HepG2 (cell line): ENCODE measurements at regions not wholly inside any gene's neighbourhood (a gene's known extent, or its start where the extent isn't known, plus 50 kb on each side); places are given as distances from the start of the nearest gene placed in this dataset.

Experiments used
- ATAC-seq: fragments of 200-7000 bp; cut with Tn5 transposase; 3 replicates; pipeline ENCODE4 v1.9.1; 2020; ENCODE audit warnings: mild to moderate bottlenecking, moderate library complexity
- BruUV-seq: library from RNA; stranded (reverse); fragments of 400-500 nt; replicated peaks from 2 replicates; lab custom pipeline; 2021; lab: Mats Ljungman, UMichigan
- CTCF ChIA-PET: fragments of 300-600 bp; formaldehyde crosslinking; extraction: SDS; loops from one replicate; lab custom pipeline; 2021; ENCODE audit warnings: low total read pairs, inconsistent platforms, low intra/inter-chr PET ratio; lab: Yijun Ruan, JAX
- POLR2A ChIA-PET: fragments of 350-600 bp; sonication (Branson Sonifier 250); formaldehyde crosslinking; loops from one replicate; lab custom pipeline; 2020; ENCODE audit warnings: antibody characterized with exemption, inconsistent platforms; lab: Yijun Ruan, JAX
- DNase-seq: peaks from one replicate; pipeline ENCODE4 v3.0.0-alpha.2; 2015; ENCODE audit warnings: low spot score
- FAIRE-seq: peaks from 3 replicates; lab custom pipeline; 2011; peaks lifted over from hg19 to GRCh38; lab: Jason Lieb, UNC
- H2AFZ ChIP-seq: one replicate; pipeline ENCODE4 v1.6.1; 2011; ENCODE audit warnings: low read length, inconsistent platforms
- H3K27ac ChIP-seq: fragments of 300-600 bp; 3 replicates; pipeline ENCODE4 v1.8.0; 2011; ENCODE audit warnings: mixed run types, mild to moderate bottlenecking, mixed read lengths, low read length, inconsistent platforms; ENCODE audit not compliant: insufficient read depth; ENCODE audit errors: extremely low read length
- H3K27me3 ChIP-seq, 2 experiments: fragments of 200-600 bp in 1 of 2; 2 replicates in 1 of 2; 3 replicates in 1 of 2; pipeline versions ENCODE4 v1.6.0 to v1.8.0; 2011; ENCODE audit warnings: low read length in 2 of 2, mild to moderate bottlenecking in 2 of 2, moderate library complexity in 2 of 2, inconsistent platforms in 1 of 2; ENCODE audit not compliant: insufficient read depth in 2 of 2, control insufficient read depth in 1 of 2
- H3K36me3 ChIP-seq, 2 experiments: fragments of 200-600 bp in 1 of 2; replicated peaks in 1 of 2; 2 replicates in 1 of 2; 3 replicates in 1 of 2; pipeline versions ENCODE4 v1.5.1 to v1.8.0; 2011; ENCODE audit warnings: low read length in 2 of 2, inconsistent platforms in 1 of 2; ENCODE audit not compliant: insufficient read depth in 2 of 2, control insufficient read depth in 1 of 2
- H3K4me1 ChIP-seq: 2 replicates; pipeline ENCODE4 v1.5.1; 2012; ENCODE audit warnings: low read length, inconsistent platforms; ENCODE audit not compliant: insufficient read depth
- H3K4me2 ChIP-seq: 2 replicates; pipeline ENCODE4 v1.6.0; 2011; ENCODE audit warnings: low read depth, low read length, inconsistent platforms
- H3K4me3 ChIP-seq, 3 experiments: fragments of 200-600 bp in 1 of 3; sonication (generic), shearing (Covaris generic) in 1 of 3; replicated peaks in 1 of 3; 2 replicates each; pipeline ENCODE4 v1.5.1; 2011 to 2016; ENCODE audit warnings: low read length in 3 of 3, inconsistent platforms in 2 of 3, low read depth in 2 of 3, mild to moderate bottlenecking in 2 of 3, control low read depth in 1 of 3, mixed read lengths in 1 of 3; ENCODE audit not compliant: insufficient read depth in 1 of 3
- H3K79me2 ChIP-seq: one replicate; pipeline ENCODE4 v1.6.1; 2011; ENCODE audit warnings: low read length, inconsistent platforms; ENCODE audit not compliant: insufficient read depth
- H3K9ac ChIP-seq: 2 replicates; pipeline ENCODE4 v1.6.0; 2011; ENCODE audit warnings: mild to moderate bottlenecking, low read depth, low read length, inconsistent platforms; ENCODE audit not compliant: insufficient read depth
- H3K9me3 ChIP-seq: 2 replicates; pipeline ENCODE4 v1.5.1; 2012; ENCODE audit warnings: mild to moderate bottlenecking, low read length
- H4K20me1 ChIP-seq: 2 replicates; pipeline ENCODE4 v1.6.0; 2011; ENCODE audit warnings: inconsistent platforms, mild to moderate bottlenecking, low read length, moderate library complexity; ENCODE audit not compliant: insufficient read depth
- CREB1 ChIP-seq, 2 experiments: fragments of 450-650 bp in 1 of 2; IDR thresholded peaks; 2 replicates each; pipeline ENCODE4 v1.6.1; 2016 to 2017; ENCODE audit warnings: control low read depth in 1 of 2, mild to moderate bottlenecking in 1 of 2, missing compliant biosample characterization in 1 of 2, missing genetic modification characterization in 1 of 2
- ETV5 ChIP-seq: IDR thresholded peaks from 2 replicates; pipeline ENCODE4 v1.6.1; 2018; ENCODE audit warnings: missing biosample characterization, missing genetic modification reagents, inconsistent platforms, borderline replicate concordance
- HNRNPK ChIP-seq: fragments of 200-400 bp; formaldehyde crosslinking; IDR thresholded peaks from 2 replicates; pipeline ENCODE4 v1.6.1; 2018; ENCODE audit warnings: low read length, low read depth, moderate library complexity, mild to moderate bottlenecking; ENCODE audit not compliant: poor library complexity, severe bottlenecking
- KLF11 ChIP-seq: IDR thresholded peaks from 2 replicates; pipeline ENCODE4 v1.6.1; 2016; ENCODE audit warnings: missing compliant biosample characterization
- MAFF ChIP-seq: IDR thresholded peaks from 2 replicates; pipeline ENCODE4 v1.6.1; 2011; ENCODE audit warnings: low read depth, low read length, improper control_type of control experiment
- MAFK ChIP-seq, 2 experiments: IDR thresholded peaks in 1 of 2; conservative IDR thresholded peaks in 1 of 2; 2 replicates each; pipeline ENCODE4 v1.6.1; 2011; ENCODE audit warnings: improper control_type of control experiment in 2 of 2, low read length in 2 of 2
- REXO4 ChIP-seq: sonication (generic); formaldehyde crosslinking; IDR thresholded peaks from 2 replicates; pipeline ENCODE4 v1.8.0; 2022; ENCODE audit warnings: missing genetic modification reagents, mild to moderate bottlenecking, borderline replicate concordance
- TEAD2 ChIP-seq: sonication (generic); formaldehyde crosslinking; IDR thresholded peaks from 2 replicates; pipeline ENCODE4 v1.9.0; 2021; ENCODE audit warnings: missing genetic modification reagents
- ZNF329 ChIP-seq: sonication (generic); formaldehyde crosslinking; IDR thresholded peaks from 2 replicates; pipeline ENCODE4 v1.9.0; 2021; ENCODE audit warnings: low read depth, mild to moderate bottlenecking, missing genetic modification reagents
- ZNF34 ChIP-seq: sonication (generic); formaldehyde crosslinking; IDR thresholded peaks from 2 replicates; pipeline ENCODE4 v1.4.0; 2020; ENCODE audit warnings: mild to moderate bottlenecking, missing genetic modification reagents, borderline replicate concordance
- ZNF556 ChIP-seq: sonication (generic); formaldehyde crosslinking; IDR thresholded peaks from 2 replicates; pipeline ENCODE4 v1.4.0; 2020; ENCODE audit warnings: mild to moderate bottlenecking, missing genetic modification reagents, borderline replicate concordance
- ZNF746 ChIP-seq: sonication (generic); formaldehyde crosslinking; IDR thresholded peaks from 2 replicates; pipeline ENCODE4 v1.8.0; 2022; ENCODE audit warnings: mild to moderate bottlenecking, missing genetic modification reagents
- in situ Hi-C: cut with HindIII; loops from 2 replicates; pipeline ENCODE4 v1.10.0; 2017; ENCODE audit warnings: low pct_unique_long_range_greater_than_20kb; ENCODE audit not compliant: extremely low pct_ligation_motif_present
- intact Hi-C: fragments of 100-400 bp; cut with micrococcal nuclease; formaldehyde crosslinking; loops from one replicate; pipeline ENCODE4 v1.10.0; 2022; ENCODE audit not compliant: unreplicated experiment
- TF ChIP-seq, protein P1 (sequence below): fragments of 450-650 bp; IDR thresholded peaks from 2 replicates; pipeline ENCODE4 v1.6.1; 2017; ENCODE audit warnings: mild to moderate bottlenecking
- TF ChIP-seq, protein P2 (sequence below): sonication (generic); formaldehyde crosslinking; IDR thresholded peaks from 2 replicates; pipeline ENCODE4 v1.4.0; 2020; ENCODE audit warnings: mild to moderate bottlenecking, missing genetic modification reagents
- TF ChIP-seq, protein P3 (sequence below): sonication (generic); formaldehyde crosslinking; IDR thresholded peaks from 2 replicates; pipeline ENCODE4 v1.4.0; 2020; ENCODE audit warnings: mild to moderate bottlenecking, low read depth, missing genetic modification reagents
- TF ChIP-seq, protein P4 (sequence below): sonication (generic); IDR thresholded peaks from 2 replicates; pipeline ENCODE4 v1.6.1; 2016; ENCODE audit warnings: low read depth, borderline replicate concordance

DNA sequence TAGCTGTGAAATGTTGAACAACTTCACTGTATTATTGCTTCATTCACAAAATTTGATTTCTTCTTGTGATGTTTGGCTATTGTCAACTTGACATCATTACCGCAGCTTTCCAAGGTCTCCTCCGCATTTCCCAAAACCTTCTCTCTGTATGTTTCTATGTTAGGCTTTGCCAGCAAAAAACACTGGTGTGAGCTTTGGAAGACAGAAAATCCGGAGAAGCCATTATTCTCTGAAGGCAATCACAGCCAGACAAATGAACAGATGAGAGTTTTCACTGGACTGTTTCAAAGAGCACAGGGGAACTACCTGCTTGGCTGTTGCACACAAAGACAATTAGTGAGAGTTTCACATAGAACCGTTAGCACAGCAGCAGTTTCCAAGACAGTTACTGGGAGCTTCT is 609.6 kb downstream of the BRINP3 start (continued):
- TF ChIP-seq, protein P1, sequence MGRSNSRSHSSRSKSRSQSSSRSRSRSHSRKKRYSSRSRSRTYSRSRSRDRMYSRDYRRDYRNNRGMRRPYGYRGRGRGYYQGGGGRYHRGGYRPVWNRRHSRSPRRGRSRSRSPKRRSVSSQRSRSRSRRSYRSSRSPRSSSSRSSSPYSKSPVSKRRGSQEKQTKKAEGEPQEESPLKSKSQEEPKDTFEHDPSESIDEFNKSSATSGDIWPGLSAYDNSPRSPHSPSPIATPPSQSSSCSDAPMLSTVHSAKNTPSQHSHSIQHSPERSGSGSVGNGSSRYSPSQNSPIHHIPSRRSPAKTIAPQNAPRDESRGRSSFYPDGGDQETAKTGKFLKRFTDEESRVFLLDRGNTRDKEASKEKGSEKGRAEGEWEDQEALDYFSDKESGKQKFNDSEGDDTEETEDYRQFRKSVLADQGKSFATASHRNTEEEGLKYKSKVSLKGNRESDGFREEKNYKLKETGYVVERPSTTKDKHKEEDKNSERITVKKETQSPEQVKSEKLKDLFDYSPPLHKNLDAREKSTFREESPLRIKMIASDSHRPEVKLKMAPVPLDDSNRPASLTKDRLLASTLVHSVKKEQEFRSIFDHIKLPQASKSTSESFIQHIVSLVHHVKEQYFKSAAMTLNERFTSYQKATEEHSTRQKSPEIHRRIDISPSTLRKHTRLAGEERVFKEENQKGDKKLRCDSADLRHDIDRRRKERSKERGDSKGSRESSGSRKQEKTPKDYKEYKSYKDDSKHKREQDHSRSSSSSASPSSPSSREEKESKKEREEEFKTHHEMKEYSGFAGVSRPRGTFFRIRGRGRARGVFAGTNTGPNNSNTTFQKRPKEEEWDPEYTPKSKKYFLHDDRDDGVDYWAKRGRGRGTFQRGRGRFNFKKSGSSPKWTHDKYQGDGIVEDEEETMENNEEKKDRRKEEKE = no peak
- TF ChIP-seq HNRNPK (no peak), KLF11 (no peak), ZNF556 (CRISPR knock-in tag) (no peak)
- TF ChIP-seq, all 625 proteins: peak for 0

DNA sequence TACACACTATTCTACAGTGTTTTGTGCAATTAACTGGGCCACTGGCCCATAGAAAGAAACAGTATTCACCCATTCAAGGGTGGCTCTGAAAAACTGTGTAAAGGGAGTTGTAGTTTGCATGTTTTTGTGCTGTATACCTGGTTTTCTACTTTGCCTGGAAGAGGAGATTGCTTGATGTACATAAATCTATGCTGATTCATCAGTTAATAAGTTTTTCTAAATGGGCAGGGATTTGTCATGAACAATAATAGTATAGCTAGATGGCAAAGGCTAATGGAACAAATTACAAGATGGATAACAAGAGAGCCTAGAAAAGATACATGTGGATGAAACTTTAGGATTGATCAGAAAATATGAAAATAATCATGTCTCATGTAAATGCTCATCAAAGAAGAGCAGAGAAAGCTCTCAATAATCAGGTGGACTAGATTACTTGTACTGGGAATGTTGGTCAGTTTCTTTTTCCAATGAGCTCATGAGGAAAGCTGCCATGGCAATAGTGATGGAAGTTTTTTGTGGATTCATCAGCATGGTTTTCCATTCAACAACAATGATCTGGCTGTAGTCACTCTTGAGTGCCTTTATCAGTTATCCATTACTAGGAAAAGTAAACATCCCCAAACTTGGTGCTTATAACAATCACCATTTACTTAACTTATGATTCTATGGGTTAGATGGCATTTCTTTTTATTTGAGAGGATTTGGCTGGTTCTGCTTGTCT is 602.8 kb downstream of the BRINP3 start:
- no peak overlapping the region for H3K4me2 ChIP-seq
- H3K27me3 ChIP-seq = no peaks in the 10 kb centered on the region
- H3K9ac ChIP-seq = no peak overlapping the region
- no peak overlapping the region for H2AFZ ChIP-seq
- in situ Hi-C loops (no loop called here), intact Hi-C loops (no loop called here)
- H3K4me3 ChIP-seq = no peak overlapping the region
- no peaks in the 10 kb centered on the region for H3K79me2 ChIP-seq
- H3K36me3 ChIP-seq = no peaks in the 10 kb centered on the region
- no peak for ATAC-seq
- H3K9me3 ChIP-seq = no peaks in the 10 kb centered on the region
- FAIRE-seq = no peak
- no peaks in the 10 kb centered on the region for H3K4me1 ChIP-seq
- DNase-seq = no peak
- no peak overlapping the region for H3K27ac ChIP-seq
- BruUV-seq = no TSS peak
- no peaks in the 10 kb centered on the region for H4K20me1 ChIP-seq
- ChIA-PET CTCF (no interaction called here), POLR2A (no interaction called here)
- TF ChIP-seq MAFF = peak; percentile 40
- no peak for TF ChIP-seq ZNF746
- TF ChIP-seq, protein P2, sequence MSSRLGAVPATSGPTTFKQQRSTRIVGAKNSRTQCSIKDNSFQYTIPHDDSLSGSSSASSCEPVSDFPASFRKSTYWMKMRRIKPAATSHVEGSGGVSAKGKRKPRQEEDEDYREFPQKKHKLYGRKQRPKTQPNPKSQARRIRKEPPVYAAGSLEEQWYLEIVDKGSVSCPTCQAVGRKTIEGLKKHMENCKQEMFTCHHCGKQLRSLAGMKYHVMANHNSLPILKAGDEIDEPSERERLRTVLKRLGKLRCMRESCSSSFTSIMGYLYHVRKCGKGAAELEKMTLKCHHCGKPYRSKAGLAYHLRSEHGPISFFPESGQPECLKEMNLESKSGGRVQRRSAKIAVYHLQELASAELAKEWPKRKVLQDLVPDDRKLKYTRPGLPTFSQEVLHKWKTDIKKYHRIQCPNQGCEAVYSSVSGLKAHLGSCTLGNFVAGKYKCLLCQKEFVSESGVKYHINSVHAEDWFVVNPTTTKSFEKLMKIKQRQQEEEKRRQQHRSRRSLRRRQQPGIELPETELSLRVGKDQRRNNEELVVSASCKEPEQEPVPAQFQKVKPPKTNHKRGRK (CRISPR knock-in tag) = no peak
- no peak for TF ChIP-seq TEAD2 (CRISPR knock-in tag)
- peak; percentile 26 to 65; a peak in 2 of 4 replicates for TF ChIP-seq MAFK (conservative IDR thresholded peaks at IDR 0.05 in 1 of 2, IDR thresholded peaks at IDR 0.05 in 1 of 2; ENCODE audit: low read length in 2 of 2)
- no peak for TF ChIP-seq REXO4 (CRISPR knock-in tag)
- no peak for TF ChIP-seq ETV5
- no peak for TF ChIP-seq ZNF34 (CRISPR knock-in tag)
- no peak for TF ChIP-seq CREB1 (IDR thresholded peaks at IDR 0.05)
- no peak for TF ChIP-seq CREB1 (CRISPR knock-in tag; IDR thresholded peaks at IDR 0.05)
- TF ChIP-seq, protein P3, sequence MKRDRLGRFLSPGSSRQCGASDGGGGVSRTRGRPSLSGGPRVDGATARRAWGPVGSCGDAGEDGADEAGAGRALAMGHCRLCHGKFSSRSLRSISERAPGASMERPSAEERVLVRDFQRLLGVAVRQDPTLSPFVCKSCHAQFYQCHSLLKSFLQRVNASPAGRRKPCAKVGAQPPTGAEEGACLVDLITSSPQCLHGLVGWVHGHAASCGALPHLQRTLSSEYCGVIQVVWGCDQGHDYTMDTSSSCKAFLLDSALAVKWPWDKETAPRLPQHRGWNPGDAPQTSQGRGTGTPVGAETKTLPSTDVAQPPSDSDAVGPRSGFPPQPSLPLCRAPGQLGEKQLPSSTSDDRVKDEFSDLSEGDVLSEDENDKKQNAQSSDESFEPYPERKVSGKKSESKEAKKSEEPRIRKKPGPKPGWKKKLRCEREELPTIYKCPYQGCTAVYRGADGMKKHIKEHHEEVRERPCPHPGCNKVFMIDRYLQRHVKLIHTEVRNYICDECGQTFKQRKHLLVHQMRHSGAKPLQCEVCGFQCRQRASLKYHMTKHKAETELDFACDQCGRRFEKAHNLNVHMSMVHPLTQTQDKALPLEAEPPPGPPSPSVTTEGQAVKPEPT = no peak
- TF ChIP-seq, protein P4, sequence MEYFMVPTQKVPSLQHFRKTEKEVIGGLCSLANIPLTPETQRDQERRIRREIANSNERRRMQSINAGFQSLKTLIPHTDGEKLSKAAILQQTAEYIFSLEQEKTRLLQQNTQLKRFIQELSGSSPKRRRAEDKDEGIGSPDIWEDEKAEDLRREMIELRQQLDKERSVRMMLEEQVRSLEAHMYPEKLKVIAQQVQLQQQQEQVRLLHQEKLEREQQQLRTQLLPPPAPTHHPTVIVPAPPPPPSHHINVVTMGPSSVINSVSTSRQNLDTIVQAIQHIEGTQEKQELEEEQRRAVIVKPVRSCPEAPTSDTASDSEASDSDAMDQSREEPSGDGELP = no peak
- no peak for TF ChIP-seq ZNF329 (CRISPR knock-in tag)
